Retinal pigment epithelial cell (primary cell): ENCODE measurements at regions not wholly inside any gene's neighbourhood (a gene's known extent, or its start where the extent isn't known, plus 50 kb on each side); places are given as distances from the start of the nearest gene placed in this dataset.

Source experiments
- DNase-seq: peaks from one replicate; pipeline ENCODE4 v3.0.0-alpha.2; 2010; ENCODE audit warnings: low read depth
- H3K4me3 ChIP-seq: 2 replicates; pipeline ENCODE4 v1.5.1; 2011; ENCODE audit warnings: mild to moderate bottlenecking, low read length, control low read depth, moderate library complexity
- CTCF ChIP-seq: conservative IDR thresholded peaks from 2 replicates; pipeline ENCODE4 v1.5.1; 2011; ENCODE audit warnings: low read depth, low read length, control low read depth, inconsistent platforms

GRCh38 chr2:65687614-65688013 is 255.2 kb upstream of the SPRED2 start:
- no peak for DNase-seq
- no peak overlapping the region for H3K4me3 ChIP-seq
- no peak for TF ChIP-seq CTCF

GRCh38 chr2:65686928-65687521 is 254.6 kb upstream of the SPRED2 start:
- no peak overlapping the region for H3K4me3 ChIP-seq
- DNase-seq: no peak
- peak; percentile 17 for TF ChIP-seq CTCF

- no peak for DNase-seq
- no peak overlapping the region for H3K4me3 ChIP-seq
- TF ChIP-seq CTCF: no peak
Observed at GRCh38 chr2:65681503-65681902, 249.1 kb upstream of the SPRED2 start.

GRCh38 chr2:65678779-65679391 is 246.5 kb upstream of the SPRED2 start:
- no peak for DNase-seq
- no peak overlapping the region for H3K4me3 ChIP-seq
- no peak for TF ChIP-seq CTCF

GRCh38 chr2:65675350-65675749 is 243.0 kb upstream of the SPRED2 start:
- no peak for DNase-seq
- H3K4me3 ChIP-seq: no peak overlapping the region
- TF ChIP-seq CTCF: no peak

GRCh38 chr2:65671670-65672242 is 239.4 kb upstream of the SPRED2 start:
- TF ChIP-seq CTCF: no peak
- H3K4me3 ChIP-seq: no peak overlapping the region
- DNase-seq: no peak

- no peak overlapping the region for H3K4me3 ChIP-seq
- TF ChIP-seq CTCF: no peak
- no peak for DNase-seq
Observed at GRCh38 chr2:65669574-65669973, 237.2 kb upstream of the SPRED2 start.
